GM12892 (cell line): ENCODE measurements at regions not wholly inside any gene's neighbourhood (a gene's known extent, or its start where the extent isn't known, plus 50 kb on each side); places are given as distances from the start of the nearest gene placed in this dataset.

Experiments
- POLR2A ChIP-seq: IDR thresholded peaks from 2 replicates; pipeline ENCODE4 v1.6.1; 2011; ENCODE audit warnings: low read depth, low read length, control low read depth
- TAF1 ChIP-seq: IDR thresholded peaks from 2 replicates; pipeline ENCODE4 v1.6.1; 2011; ENCODE audit warnings: low read depth, mild to moderate bottlenecking, control low read depth, low read length, borderline replicate concordance

DNA sequence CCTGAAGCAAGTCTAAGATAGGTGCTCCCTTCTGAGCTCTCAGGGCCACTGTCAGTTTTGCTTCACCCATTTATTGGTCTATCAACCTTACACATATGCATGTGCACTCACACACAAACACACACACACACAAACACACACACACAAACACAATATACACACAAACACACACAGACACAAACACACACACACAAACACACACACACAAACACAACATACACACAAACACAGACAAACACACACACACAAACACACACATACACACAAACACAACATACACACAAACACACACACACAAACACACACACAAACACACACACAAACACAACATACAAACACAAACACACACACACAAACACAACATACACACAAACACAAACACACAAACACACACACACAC, 181.6 kb upstream of the KLHL29 start:
- no peak for TF ChIP-seq POLR2A
- no peak for TF ChIP-seq TAF1
